ENCODE measurements at regions not wholly inside any gene's neighbourhood (a gene's known extent, or its start where the extent isn't known, plus 50 kb on each side); places are given as distances from the start of the nearest gene placed in this dataset.

GRCh38 chr14:40850191-40850590, 756.5 kb upstream of the LRFN5 start:
- Histone ChIP-seq H3K4me1 (no peaks in the 10 kb centered on the region), H3K27ac (no peak overlapping the region), H3K27me3 (no peaks in the 10 kb centered on the region), H3K9me3 (no peaks in the 10 kb centered on the region), H3K36me3 (no peaks in the 10 kb centered on the region), H3K4me3 (no peak overlapping the region)
- DNase-seq, result no peak
- TF ChIP-seq EP300 (IDR thresholded peaks at IDR 0.05) (no peak), POLR2AphosphoS5 (IDR thresholded peaks at IDR 0.05) (no peak), CTCF (IDR thresholded peaks at IDR 0.05) (no peak), POLR2A (IDR thresholded peaks at IDR 0.05) (no peak)
- intact Hi-C loops (cut with DNase I), result no loop called here

- no peak for TF ChIP-seq CTCF (IDR thresholded peaks at IDR 0.05)
- TF ChIP-seq POLR2AphosphoS5 (IDR thresholded peaks at IDR 0.05), result no peak
- TF ChIP-seq EP300 (IDR thresholded peaks at IDR 0.05), result no peak
- TF ChIP-seq POLR2A (IDR thresholded peaks at IDR 0.05), result no peak
- no peaks in the 10 kb centered on the region for H3K4me1 ChIP-seq
- no peaks in the 10 kb centered on the region for H3K9me3 ChIP-seq
- H3K4me3 ChIP-seq, result no peak overlapping the region
- intact Hi-C loops (cut with DNase I), result no loop called here
- no peak for DNase-seq
- no peaks in the 10 kb centered on the region for H3K36me3 ChIP-seq
- no peaks in the 10 kb centered on the region for H3K27me3 ChIP-seq
- H3K27ac ChIP-seq, result no peak overlapping the region
Observed at GRCh38 chr14:40847480-40847879, 759.2 kb upstream of the LRFN5 start.

GRCh38 chr14:40842816-40843215, 763.9 kb upstream of the LRFN5 start:
- Histone ChIP-seq H3K4me1 (no peaks in the 10 kb centered on the region), H3K4me3 (no peak overlapping the region), H3K27me3 (no peaks in the 10 kb centered on the region), H3K36me3 (no peaks in the 10 kb centered on the region), H3K9me3 (no peaks in the 10 kb centered on the region), H3K27ac (no peak overlapping the region)
- TF ChIP-seq POLR2A (IDR thresholded peaks at IDR 0.05) (no peak), POLR2AphosphoS5 (IDR thresholded peaks at IDR 0.05) (no peak), EP300 (IDR thresholded peaks at IDR 0.05) (no peak), CTCF (IDR thresholded peaks at IDR 0.05) (no peak)
- no peak for DNase-seq
- intact Hi-C loops (cut with DNase I), result no loop called here

GRCh38 chr14:40841886-40842285, 764.8 kb upstream of the LRFN5 start:
- H3K4me3 ChIP-seq, result no peak overlapping the region
- no peaks in the 10 kb centered on the region for H3K36me3 ChIP-seq
- H3K27ac ChIP-seq, result no peak overlapping the region
- no peak for DNase-seq
- no peak for TF ChIP-seq CTCF (IDR thresholded peaks at IDR 0.05)
- no peak for TF ChIP-seq POLR2A (IDR thresholded peaks at IDR 0.05)
- TF ChIP-seq POLR2AphosphoS5 (IDR thresholded peaks at IDR 0.05), result no peak
- no peak for TF ChIP-seq EP300 (IDR thresholded peaks at IDR 0.05)
- no peaks in the 10 kb centered on the region for H3K9me3 ChIP-seq
- intact Hi-C loops (cut with DNase I), result no loop called here
- H3K4me1 ChIP-seq, result no peaks in the 10 kb centered on the region
- no peaks in the 10 kb centered on the region for H3K27me3 ChIP-seq
- 75 to 85% methylated on average over 1 of the region's 1 CpG for WGBS, 2 donors

- no peak for DNase-seq
- no peaks in the 10 kb centered on the region for H3K27me3 ChIP-seq
- no peak overlapping the region for H3K4me3 ChIP-seq
- no peaks in the 10 kb centered on the region for H3K9me3 ChIP-seq
- TF ChIP-seq POLR2A (IDR thresholded peaks at IDR 0.05) (no peak), POLR2AphosphoS5 (IDR thresholded peaks at IDR 0.05) (no peak), EP300 (IDR thresholded peaks at IDR 0.05) (no peak), CTCF (IDR thresholded peaks at IDR 0.05) (no peak)
- no peaks in the 10 kb centered on the region for H3K4me1 ChIP-seq
- intact Hi-C loops (cut with DNase I), result no loop called here
- no peaks in the 10 kb centered on the region for H3K36me3 ChIP-seq
- no peak overlapping the region for H3K27ac ChIP-seq
- WGBS, 2 donors, result 51 to 75% methylated on average over 2 of the region's 2 CpGs
Observed at GRCh38 chr14:40838601-40839000, 768.1 kb upstream of the LRFN5 start.
